H1 (cell line): ENCODE measurements at regions not wholly inside any gene's neighbourhood (a gene's known extent, or its start where the extent isn't known, plus 50 kb on each side); places are given as distances from the start of the nearest gene placed in this dataset.

Experiments used
- CTCF ChIP-seq, 3 experiments: IDR thresholded peaks; 1 replicate in 2 of 3; 2 replicates in 1 of 3; pipeline versions ENCODE4 v1.5.1 to v1.6.1; 2011; ENCODE audit warnings: low read length in 3 of 3, mild to moderate bottlenecking in 3 of 3, inconsistent platforms in 2 of 3, low read depth in 1 of 3, moderate library complexity in 1 of 3; ENCODE audit not compliant: insufficient read depth in 1 of 3; ENCODE audit errors: control extremely low read depth in 1 of 3
- EGR1 ChIP-seq: IDR thresholded peaks from 2 replicates; pipeline ENCODE4 v1.6.1; 2011; ENCODE audit warnings: low read depth, low read length, borderline replicate concordance
- RNF2 ChIP-seq: fragments of 200-900, 300-1000 bp; sonication (generic); IDR thresholded peaks from 2 replicates; pipeline ENCODE4 v1.7.1; 2016; ENCODE audit warnings: borderline replicate concordance, low read depth, mild to moderate bottlenecking, antibody characterized with exemption, low read length; ENCODE audit not compliant: poor library complexity, severe bottlenecking; ENCODE audit errors: missing control alignments
- TAF7 ChIP-seq: optimal IDR thresholded peaks from 2 replicates; pipeline ENCODE3; 2011; ENCODE audit warnings: low read depth, mild to moderate bottlenecking, inconsistent platforms, low read length, moderate library complexity, borderline replicate concordance

- TF ChIP-seq CTCF (IDR thresholded peaks at IDR 0.05; ENCODE audit: control extremely low read depth in 1 of 3, insufficient read depth in 1 of 3, low read depth in 1 of 3, low read length in 3 of 3) (no peak), TAF7 (no peak), RNF2 (no peak), EGR1 (no peak)
Observed at GRCh38 chr18:5630057-5630899, 86.5 kb upstream of the EPB41L3 start.
